ENCODE measurements at regions not wholly inside any gene's neighbourhood (a gene's known extent, or its start where the extent isn't known, plus 50 kb on each side); places are given as distances from the start of the nearest gene placed in this dataset.
"Not testable (repeated sequence)": the region's sequence is repeated elsewhere in the genome, so short reads cannot be mapped to it uniquely, and the experiment has no call there.

- Mint-ChIP-seq H3K4me1 (no peaks in the 10 kb centered on the region), H3K4me3 (no peak overlapping the region), H3K9me3 (ENCODE audit: insufficient read depth) (no peaks in the 10 kb centered on the region), H3K27ac (no peak overlapping the region), H3K27me3 (peaks cover 16% of the 10 kb centered on the region)
- no peak for ATAC-seq (ENCODE audit: low read depth)
- Histone ChIP-seq H4K20me1 (ENCODE audit: control insufficient read depth, insufficient read depth, low read length, poor library complexity, severe bottlenecking) (no peaks in the 10 kb centered on the region), H3K4me2 (replicated peaks; ENCODE audit: low read depth, low read length, poor library complexity, severe bottlenecking) (no peak overlapping the region), H3K36me3 (replicated peaks in 1 of 2; ENCODE audit: control extremely low read depth in 1 of 2, control insufficient read depth in 1 of 2, extremely low read depth in 1 of 2, insufficient read depth in 2 of 2, low read length in 1 of 2) (no peaks in the 10 kb centered on the region), H3K9me3 (ENCODE audit: control extremely low read depth in 1 of 3, control insufficient read depth in 2 of 3, insufficient read depth in 1 of 3, low read length in 2 of 3) (no peaks in the 10 kb centered on the region), H3K4me3 (ENCODE audit: control extremely low read depth in 1 of 5, extremely low read depth in 1 of 5, insufficient read depth in 1 of 5, low read depth in 2 of 5, low read length in 4 of 5) (no peak overlapping the region), H3K79me2 (ENCODE audit: control insufficient read depth, insufficient read depth, low read length) (no peaks in the 10 kb centered on the region), H3K9ac (ENCODE audit: low read length) (no peak overlapping the region), H3K27ac (ENCODE audit: low read length in 2 of 2) (no peak overlapping the region), H2AFZ (ENCODE audit: insufficient read depth, low read depth, low read length, poor library complexity, severe bottlenecking) (no peak overlapping the region), H3K27me3 (replicated peaks in 1 of 4; ENCODE audit: control extremely low read depth in 1 of 4, control insufficient read depth in 3 of 4, insufficient read depth in 4 of 4, low read length in 3 of 4) (no peaks in the 10 kb centered on the region), H3K4me1 (ENCODE audit: control insufficient read depth in 2 of 2, insufficient read depth in 2 of 2, low read length in 2 of 2) (no peaks in the 10 kb centered on the region)
- no peak for DNase-seq
- TF ChIP-seq, protein P1, sequence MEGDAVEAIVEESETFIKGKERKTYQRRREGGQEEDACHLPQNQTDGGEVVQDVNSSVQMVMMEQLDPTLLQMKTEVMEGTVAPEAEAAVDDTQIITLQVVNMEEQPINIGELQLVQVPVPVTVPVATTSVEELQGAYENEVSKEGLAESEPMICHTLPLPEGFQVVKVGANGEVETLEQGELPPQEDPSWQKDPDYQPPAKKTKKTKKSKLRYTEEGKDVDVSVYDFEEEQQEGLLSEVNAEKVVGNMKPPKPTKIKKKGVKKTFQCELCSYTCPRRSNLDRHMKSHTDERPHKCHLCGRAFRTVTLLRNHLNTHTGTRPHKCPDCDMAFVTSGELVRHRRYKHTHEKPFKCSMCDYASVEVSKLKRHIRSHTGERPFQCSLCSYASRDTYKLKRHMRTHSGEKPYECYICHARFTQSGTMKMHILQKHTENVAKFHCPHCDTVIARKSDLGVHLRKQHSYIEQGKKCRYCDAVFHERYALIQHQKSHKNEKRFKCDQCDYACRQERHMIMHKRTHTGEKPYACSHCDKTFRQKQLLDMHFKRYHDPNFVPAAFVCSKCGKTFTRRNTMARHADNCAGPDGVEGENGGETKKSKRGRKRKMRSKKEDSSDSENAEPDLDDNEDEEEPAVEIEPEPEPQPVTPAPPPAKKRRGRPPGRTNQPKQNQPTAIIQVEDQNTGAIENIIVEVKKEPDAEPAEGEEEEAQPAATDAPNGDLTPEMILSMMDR (IDR thresholded peaks at IDR 0.05): no peak
- TF ChIP-seq EZH2 (IDR thresholded peaks at IDR 0.05; ENCODE audit: borderline replicate concordance, insufficient read depth, low read depth, low read length, poor library complexity, severe bottlenecking): no peak
- no CpG with 5 or more reads among the region's 3 CpGs for WGBS (ENCODE audit: insufficient coverage)
- intact Hi-C loops (cut with micrococcal nuclease): no loop called here
- POLR2A ChIA-PET: no interaction called here
- CTCF ChIA-PET: no interaction called here
These were observed 427.8 kb downstream of the BTG1 start for GRCh38 chr12:91717804-91718203.

- CTCF ChIA-PET; intact Hi-C loops (cut with micrococcal nuclease); H4K20me1 ChIP-seq (ENCODE audit: control insufficient read depth, insufficient read depth, low read length, poor library complexity, severe bottlenecking); H3K4me3 Mint-ChIP-seq; H2AFZ ChIP-seq (ENCODE audit: insufficient read depth, low read depth, low read length, poor library complexity, severe bottlenecking); H3K27ac Mint-ChIP-seq; ATAC-seq (ENCODE audit: low read depth); H3K79me2 ChIP-seq (ENCODE audit: control insufficient read depth, insufficient read depth, low read length); H3K36me3 ChIP-seq (replicated peaks in 1 of 2; ENCODE audit: control extremely low read depth in 1 of 2, control insufficient read depth in 1 of 2, extremely low read depth in 1 of 2, insufficient read depth in 2 of 2, low read length in 1 of 2); H3K9me3 ChIP-seq (ENCODE audit: control extremely low read depth in 1 of 3, control insufficient read depth in 2 of 3, insufficient read depth in 1 of 3, low read length in 2 of 3); H3K4me2 ChIP-seq (replicated peaks; ENCODE audit: low read depth, low read length, poor library complexity, severe bottlenecking); H3K4me3 ChIP-seq (ENCODE audit: control extremely low read depth in 1 of 5, extremely low read depth in 1 of 5, insufficient read depth in 1 of 5, low read depth in 2 of 5, low read length in 4 of 5); H3K9me3 Mint-ChIP-seq (ENCODE audit: insufficient read depth); H3K4me1 ChIP-seq (ENCODE audit: control insufficient read depth in 2 of 2, insufficient read depth in 2 of 2, low read length in 2 of 2); H3K27ac ChIP-seq (ENCODE audit: low read length in 2 of 2); H3K4me1 Mint-ChIP-seq; POLR2A ChIA-PET; H3K27me3 ChIP-seq (replicated peaks in 1 of 4; ENCODE audit: control extremely low read depth in 1 of 4, control insufficient read depth in 3 of 4, insufficient read depth in 4 of 4, low read length in 3 of 4); DNase-seq; H3K9ac ChIP-seq (ENCODE audit: low read length): not testable (repeated sequence)
- 60% methylated on average over 1 of the region's 2 CpGs for WGBS (ENCODE audit: insufficient coverage)
- peaks cover 14% of the 10 kb centered on the region for H3K27me3 Mint-ChIP-seq
These were observed 433.7 kb downstream of the BTG1 start for GRCh38 chr12:91711925-91712324.
